GM13976 (cell line): ENCODE measurements at regions not wholly inside any gene's neighbourhood (a gene's known extent, or its start where the extent isn't known, plus 50 kb on each side); places are given as distances from the start of the nearest gene placed in this dataset.

ENCODE experiments used
- DNase-seq: peaks from one replicate; pipeline ENCODE4 v3.0.0; 2012; ENCODE audit warnings: low spot score
- in situ Hi-C: fragments of 300-500 bp; cut with MboI; formaldehyde crosslinking; loops from one replicate; pipeline ENCODE4 v1.12.0; 2022; ENCODE audit warnings: low sequenced_read_pairs, mixed read lengths, inconsistent platforms; ENCODE audit not compliant: unreplicated experiment
- TF ChIP-seq, protein P1 (sequence below): IDR thresholded peaks from 2 replicates; pipeline ENCODE4 v1.5.1; 2012; ENCODE audit warnings: borderline replicate concordance, mild to moderate bottlenecking; ENCODE audit not compliant: insufficient read depth; ENCODE audit errors: extremely low read depth, missing control alignments, control extremely low read depth

DNA sequence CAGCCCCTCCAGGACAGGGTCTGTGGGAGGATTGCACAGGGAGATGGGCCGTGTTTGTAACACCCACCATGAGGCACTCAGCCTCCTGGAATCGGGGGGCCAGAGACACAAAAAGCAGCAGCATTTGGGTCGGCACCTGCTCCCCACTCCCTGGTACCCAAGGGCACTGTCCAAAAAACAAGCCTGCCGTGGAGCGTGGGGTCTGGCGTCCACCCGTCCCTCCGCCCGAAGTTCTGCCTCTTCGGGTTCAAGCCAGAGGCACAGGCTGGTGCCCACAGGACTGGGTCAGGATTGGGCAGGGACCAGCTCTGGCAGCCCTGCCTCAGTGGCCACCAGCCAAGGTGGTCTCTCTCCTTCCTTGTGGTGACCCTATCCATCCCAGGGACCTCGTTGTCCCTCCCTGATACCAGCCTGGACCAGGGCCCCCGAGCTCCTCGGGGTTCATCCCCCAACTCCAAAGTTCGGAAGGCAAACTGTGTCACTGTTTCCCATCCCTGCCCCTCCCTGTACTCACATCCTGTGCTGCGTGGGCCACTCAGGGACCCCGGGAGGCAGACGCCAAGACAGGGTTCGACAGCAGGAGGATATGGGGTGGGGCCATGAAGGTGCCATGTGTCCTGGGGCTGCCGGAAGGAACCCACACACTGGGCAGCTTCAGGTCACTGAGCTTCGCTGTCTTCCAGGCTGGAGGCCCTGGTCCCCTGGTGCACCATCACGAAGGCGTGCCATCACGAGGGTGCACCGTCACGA, 126.0 kb upstream of the HDAC4 start:
- TF ChIP-seq, protein P1, sequence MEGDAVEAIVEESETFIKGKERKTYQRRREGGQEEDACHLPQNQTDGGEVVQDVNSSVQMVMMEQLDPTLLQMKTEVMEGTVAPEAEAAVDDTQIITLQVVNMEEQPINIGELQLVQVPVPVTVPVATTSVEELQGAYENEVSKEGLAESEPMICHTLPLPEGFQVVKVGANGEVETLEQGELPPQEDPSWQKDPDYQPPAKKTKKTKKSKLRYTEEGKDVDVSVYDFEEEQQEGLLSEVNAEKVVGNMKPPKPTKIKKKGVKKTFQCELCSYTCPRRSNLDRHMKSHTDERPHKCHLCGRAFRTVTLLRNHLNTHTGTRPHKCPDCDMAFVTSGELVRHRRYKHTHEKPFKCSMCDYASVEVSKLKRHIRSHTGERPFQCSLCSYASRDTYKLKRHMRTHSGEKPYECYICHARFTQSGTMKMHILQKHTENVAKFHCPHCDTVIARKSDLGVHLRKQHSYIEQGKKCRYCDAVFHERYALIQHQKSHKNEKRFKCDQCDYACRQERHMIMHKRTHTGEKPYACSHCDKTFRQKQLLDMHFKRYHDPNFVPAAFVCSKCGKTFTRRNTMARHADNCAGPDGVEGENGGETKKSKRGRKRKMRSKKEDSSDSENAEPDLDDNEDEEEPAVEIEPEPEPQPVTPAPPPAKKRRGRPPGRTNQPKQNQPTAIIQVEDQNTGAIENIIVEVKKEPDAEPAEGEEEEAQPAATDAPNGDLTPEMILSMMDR: no peak
- in situ Hi-C loops: no loop called here
- DNase-seq: no peak

DNA sequence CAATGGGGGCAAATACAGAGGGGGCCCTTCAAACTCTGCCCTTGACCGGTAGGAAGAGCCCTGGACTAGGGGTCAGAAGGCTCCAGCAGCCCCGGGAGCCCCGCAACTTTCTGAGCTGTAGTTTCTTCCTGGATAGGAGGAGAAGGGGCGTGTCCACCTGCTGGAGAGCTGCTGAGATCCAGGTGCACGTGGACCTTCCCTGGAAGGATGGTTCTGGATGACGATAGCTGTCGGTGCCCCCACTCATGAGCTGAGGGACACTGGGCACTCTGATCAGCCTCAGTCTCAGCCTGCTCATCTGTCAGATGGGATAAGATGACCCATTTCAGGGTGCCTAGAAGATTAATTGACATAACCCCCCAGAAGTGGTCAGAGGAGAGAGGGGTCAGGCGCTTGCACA, 125.2 kb upstream of the HDAC4 start:
- DNase-seq: no peak
- TF ChIP-seq, protein P1: no peak
- in situ Hi-C loops: no loop called here

DNA sequence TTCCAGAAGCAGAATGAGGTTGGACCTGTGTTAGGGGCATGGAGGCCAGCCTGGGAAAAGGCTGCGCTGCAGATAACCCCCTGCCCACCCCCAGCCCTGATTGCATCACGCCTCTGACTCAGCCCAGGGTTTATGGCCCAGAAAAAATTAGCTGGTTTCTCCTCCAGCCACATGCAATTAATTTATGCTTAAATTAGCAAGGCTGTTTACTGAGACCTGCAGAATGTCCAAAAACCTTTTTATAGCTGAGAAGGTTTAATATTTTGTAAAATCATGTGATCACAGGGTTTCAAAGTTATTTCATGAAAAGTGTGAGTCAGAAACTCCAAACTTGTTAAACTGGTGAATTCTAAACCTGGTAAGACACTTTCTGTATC, 123.1 kb upstream of the HDAC4 start:
- TF ChIP-seq, protein P1: no peak
- in situ Hi-C loops: no loop called here
- no peak for DNase-seq

DNA sequence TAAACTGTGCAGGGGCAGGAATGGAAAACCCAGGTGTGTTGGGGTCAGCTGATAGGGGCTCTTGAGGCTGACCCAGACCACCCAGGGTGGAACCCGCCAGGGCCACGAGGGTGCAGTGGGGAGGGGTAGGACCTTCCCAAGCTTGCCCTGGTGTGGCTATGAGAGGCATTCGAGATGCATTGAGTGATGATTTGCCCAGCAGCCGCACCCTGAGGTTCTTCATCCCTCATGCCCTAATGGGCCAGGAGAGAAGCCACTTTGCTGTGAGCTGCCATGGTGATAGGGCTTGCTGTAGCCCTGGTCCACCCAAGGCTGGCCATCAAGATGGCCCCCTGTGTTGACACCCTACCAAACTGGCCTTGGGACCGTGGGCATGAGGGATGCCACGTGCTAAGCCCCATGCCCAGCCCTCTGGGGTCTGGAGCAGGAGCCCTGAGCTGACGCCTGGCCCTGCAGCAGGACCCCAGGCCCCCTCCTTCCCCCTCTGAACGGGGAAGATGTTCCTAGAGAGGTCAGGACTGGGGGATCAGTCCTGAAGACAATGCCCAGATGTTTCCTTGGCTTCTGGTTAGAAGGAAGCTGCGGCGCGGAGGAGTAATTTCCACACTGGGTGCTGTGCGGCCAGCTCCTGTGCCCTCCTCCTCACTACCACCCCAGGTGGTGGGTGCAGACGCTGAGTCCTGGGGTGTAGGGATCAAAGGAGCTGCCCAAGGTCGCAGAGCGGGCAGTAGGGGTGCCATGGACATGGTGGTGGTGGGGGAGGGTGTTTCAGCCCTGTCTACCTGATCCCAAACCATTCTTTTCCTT, 122.5 kb upstream of the HDAC4 start:
- DNase-seq: no peak
- TF ChIP-seq, protein P1: no peak
- in situ Hi-C loops: no loop called here

DNA sequence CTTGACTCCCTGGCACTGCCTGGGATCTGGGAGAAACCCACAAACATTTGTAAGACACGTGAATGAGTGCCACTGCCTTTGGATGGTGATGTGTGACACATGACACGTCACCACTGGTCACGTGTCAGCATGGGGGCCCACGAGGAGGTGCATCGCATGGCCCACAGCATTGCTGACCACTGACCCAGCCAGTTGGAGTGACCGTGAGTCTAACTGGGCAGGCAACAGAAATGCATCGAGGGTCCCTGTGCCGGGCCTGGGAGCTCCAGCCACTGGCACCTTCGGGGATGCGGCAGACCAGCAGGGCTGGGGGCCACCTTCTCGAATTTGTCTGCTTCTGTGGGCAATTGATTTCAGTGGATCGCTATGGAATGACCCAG, 121.9 kb upstream of the HDAC4 start:
- TF ChIP-seq, protein P1: no peak
- in situ Hi-C loops: no loop called here
- no peak for DNase-seq

DNA sequence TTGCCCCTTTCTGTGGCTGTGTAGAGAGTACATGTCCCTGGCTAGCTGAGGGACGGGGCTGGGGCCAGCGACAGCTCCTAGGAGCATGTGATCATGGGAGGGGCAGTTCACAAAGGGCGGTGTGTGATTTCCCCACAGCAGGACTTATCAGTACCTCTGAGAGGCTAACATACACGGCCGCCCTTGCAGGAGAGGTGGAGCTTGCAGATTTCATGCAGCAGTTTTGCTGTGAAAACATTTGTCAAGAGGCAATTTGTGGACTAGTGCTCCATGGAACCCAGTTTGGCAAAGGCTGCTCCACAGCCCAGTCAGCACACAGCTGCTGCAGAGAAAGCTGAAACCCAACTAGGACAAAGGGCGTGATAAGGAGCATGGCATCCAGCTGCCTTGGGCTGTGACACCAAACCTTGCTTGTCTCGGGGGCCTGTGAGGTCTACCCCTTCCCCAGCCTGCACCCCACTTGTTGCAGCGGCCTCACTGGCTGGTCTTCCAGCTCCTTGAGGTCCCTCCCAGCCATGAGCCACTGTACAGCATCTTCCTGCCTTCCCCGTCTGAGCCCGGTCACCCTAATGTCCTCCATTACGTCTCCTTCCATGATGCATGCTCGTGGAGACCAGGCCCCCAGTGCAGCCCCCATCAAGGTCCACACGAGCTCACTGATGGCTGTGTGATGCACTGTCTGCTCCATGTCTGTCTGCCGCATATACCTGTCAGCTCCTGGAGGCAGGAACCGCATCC, 121.4 kb upstream of the HDAC4 start:
- in situ Hi-C loops: no loop called here
- TF ChIP-seq, protein P1: no peak
- no peak for DNase-seq
